Ishikawa (cell line): ENCODE measurements at regions not wholly inside any gene's neighbourhood (a gene's known extent, or its start where the extent isn't known, plus 50 kb on each side); places are given as distances from the start of the nearest gene placed in this dataset.

Experiments
- EP300 ChIP-seq: IDR thresholded peaks from 2 replicates; pipeline ENCODE4 v1.6.1; 2012; ENCODE audit warnings: borderline replicate concordance
- RAD21 ChIP-seq: IDR thresholded peaks from 2 replicates; pipeline ENCODE4 v1.6.1; 2012; ENCODE audit warnings: low read depth

DNA sequence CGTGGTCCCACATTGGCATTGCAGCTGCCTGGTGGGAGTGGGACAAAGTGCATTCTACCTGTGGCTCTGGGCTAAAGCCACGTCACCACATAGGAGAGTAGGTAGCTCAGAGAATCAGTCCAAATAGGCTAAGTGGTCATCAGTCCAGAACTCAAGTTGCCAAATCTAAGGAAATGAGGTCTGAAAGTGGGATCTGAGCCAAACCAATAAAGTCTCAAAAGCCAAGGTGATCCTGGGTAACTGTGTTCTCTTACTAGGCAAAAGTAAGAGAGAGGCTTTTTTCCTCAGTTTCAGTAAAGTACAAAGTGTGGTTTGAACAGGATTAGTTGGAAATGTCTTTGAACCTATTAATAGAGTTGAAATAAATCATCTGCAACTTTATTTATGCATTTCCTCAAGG lies 68.6 kb upstream of the CNKSR3 start:
- TF ChIP-seq EP300 (no peak), RAD21 (no peak)
